ENCODE measurements at regions not wholly inside any gene's neighbourhood (a gene's known extent, or its start where the extent isn't known, plus 50 kb on each side); places are given as distances from the start of the nearest gene placed in this dataset.
"Not testable (repeated sequence)": the region's sequence is repeated elsewhere in the genome, so short reads cannot be mapped to it uniquely, and the experiment has no call there.

DNA sequence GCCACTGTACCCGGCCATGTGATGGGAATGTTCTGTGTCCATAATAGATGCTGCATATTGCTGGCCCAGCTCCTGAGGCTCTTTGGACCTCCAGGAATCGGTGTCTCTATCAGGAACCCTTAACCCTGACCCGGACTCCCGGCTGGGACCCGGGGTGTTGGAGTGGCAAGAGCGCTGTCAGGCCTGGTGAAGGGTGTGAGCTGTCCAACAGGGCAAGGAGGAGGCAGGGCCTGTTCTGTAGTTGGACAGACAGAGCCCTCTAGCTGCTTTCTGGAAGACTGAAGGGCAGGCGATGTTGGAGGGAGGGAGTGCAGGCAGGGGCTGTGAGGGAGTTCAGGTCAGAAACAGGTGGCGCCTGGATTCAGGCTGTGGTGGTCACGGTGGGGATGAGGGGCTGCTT is 3082.3 kb downstream of the RPIA start:
- not testable (repeated sequence) for DNase-seq (ENCODE audit: low read depth); H3K4me3 ChIP-seq (replicated peaks; ENCODE audit: low read depth, low read length)

DNA sequence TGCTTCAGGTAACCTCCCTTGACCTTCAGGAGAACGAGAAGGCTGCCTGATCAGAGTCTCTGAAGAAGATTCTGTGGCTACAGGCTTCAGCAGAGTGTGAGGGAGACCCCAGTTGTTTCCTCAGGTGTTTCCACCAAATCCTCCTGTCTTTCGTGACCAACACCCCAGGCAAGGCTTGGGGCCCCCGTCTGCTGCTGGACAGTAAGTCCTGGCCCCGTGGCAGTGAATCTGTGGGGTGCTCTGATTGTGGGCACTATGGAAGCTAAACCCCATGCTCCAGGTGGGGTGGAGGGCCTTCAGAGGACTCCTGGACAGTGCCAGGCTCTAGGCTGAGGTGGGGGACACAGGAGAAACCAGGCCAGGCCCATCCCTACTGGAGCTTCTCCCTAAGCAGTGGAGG is 3083.7 kb downstream of the RPIA start:
- DNase-seq (ENCODE audit: low read depth), result not testable (repeated sequence)

DNA sequence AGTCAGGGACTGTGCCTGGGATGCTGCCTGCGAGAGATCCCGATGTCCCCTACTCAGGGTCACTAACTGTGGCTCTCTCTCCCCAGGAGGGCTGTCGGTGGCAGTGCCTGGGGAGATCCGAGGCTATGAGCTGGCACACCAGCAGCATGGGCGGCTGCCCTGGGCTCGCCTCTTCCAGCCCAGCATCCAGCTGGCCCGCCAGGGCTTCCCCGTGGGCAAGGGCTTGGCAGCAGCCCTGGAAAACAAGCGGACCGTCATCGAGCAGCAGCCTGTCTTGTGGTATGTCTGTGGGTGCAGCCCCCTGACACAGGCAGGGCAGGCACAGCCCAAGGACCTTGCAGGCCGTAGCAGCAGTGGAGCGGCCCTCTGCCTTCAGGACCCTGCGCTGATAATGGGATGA is 3088.9 kb downstream of the RPIA start:
- not testable (repeated sequence) for DNase-seq (ENCODE audit: low read depth); H3K4me3 ChIP-seq (replicated peaks; ENCODE audit: low read depth, low read length)

More for the DNA sequence above, 3083.7 kb downstream of the RPIA start:
- not testable (repeated sequence) for H3K4me3 ChIP-seq (replicated peaks; ENCODE audit: low read depth, low read length)

DNA sequence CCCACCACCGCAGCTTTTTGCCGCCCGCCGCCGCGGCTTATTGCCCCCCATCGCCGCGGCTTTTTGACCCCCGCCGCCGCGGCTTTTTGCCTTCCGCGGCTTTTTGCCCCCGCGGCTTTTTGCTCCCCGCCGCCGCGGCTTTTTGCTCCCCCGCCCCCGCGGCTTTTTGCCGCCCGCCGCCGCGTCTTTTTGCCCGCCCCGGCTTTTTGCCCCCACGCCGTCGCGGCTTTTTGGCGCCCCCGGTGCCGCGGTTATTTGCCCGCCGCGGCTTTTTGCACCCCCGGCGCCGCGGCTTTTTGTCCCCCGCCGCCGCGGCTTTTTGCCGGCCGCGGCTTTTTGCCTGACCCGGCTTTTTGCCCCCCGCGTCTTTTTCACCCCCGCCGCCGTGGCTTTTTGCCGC is 3061.8 kb upstream of the TEKT4 start:
- not testable (repeated sequence) for DNase-seq (ENCODE audit: low read depth)
- peak overlapping the region; percentile 27 for H3K4me3 ChIP-seq (replicated peaks; ENCODE audit: low read depth, low read length)

DNA sequence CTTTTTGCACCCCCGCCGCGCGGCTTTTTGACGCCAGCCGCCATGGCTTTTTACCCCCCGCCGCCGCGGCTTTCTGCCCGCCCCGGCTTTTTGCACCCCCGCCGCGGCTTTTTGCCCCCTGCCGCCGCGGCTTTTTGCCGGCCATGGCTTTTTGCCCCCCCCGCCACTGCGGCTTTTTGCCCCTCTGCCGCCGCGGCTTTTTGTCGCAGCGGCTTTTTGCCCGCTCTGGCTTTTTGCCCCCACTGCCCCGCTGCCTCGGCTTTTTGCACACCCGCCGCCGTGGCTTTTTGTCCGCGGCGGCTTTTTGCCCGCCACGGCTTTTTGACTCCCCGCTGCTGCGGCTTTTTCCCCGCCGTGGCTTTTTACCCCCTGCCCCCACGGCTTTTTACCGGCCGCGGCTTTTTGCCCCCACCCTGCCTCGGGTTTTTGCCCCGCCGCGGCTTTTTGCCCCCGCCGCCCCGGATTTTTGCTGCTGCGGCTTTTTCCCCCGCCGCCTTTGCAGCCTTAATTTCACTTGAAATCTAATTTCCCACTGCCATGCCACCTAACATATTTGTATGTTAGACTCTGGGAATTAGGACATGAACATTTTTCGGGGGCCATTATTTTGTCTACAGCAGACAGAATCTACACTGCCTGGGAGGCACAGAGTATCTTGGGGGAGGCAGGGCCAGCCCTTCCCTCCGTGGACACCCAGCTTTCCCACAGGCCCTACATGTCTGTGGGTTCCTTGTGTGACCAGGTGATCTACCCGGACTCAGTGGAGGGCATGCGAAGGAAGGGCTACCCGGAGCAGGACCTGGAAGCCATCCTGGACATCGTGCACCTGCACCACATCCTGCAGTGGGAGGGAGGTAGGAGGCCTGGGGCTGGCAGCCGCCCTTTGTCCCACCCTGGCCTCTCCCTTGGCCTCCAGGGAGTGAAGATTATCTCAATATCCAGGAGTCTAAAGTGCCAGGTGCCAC is 3031.0 kb upstream of the TEKT4 start:
- H3K4me3 ChIP-seq (replicated peaks; ENCODE audit: low read depth, low read length), result no peak overlapping the region
- TF ChIP-seq, protein P1, sequence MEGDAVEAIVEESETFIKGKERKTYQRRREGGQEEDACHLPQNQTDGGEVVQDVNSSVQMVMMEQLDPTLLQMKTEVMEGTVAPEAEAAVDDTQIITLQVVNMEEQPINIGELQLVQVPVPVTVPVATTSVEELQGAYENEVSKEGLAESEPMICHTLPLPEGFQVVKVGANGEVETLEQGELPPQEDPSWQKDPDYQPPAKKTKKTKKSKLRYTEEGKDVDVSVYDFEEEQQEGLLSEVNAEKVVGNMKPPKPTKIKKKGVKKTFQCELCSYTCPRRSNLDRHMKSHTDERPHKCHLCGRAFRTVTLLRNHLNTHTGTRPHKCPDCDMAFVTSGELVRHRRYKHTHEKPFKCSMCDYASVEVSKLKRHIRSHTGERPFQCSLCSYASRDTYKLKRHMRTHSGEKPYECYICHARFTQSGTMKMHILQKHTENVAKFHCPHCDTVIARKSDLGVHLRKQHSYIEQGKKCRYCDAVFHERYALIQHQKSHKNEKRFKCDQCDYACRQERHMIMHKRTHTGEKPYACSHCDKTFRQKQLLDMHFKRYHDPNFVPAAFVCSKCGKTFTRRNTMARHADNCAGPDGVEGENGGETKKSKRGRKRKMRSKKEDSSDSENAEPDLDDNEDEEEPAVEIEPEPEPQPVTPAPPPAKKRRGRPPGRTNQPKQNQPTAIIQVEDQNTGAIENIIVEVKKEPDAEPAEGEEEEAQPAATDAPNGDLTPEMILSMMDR (IDR thresholded peaks at IDR 0.05; ENCODE audit: low read length, missing control alignments), result no peak
- no peak for DNase-seq (ENCODE audit: low read depth)

DNA sequence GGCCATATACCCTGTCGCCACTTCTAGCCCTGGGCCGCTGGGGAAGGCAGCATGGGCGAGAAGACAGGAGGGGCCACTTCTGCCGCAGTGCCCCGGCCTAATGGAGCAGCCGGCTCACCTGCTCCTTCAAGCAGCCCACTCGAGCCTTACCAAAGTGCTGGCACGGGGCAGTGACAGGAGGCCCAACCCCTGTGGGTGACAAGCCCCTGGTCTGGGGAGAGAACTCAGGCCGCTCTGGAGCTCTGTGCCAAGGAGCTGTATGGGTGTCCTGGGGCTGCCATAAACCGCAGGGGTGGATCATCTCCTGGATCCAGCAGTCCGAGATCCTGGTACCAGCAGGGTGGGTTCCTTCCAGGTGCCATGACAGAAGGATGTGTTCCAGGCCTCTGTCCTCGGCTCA is 3029.0 kb upstream of the TEKT4 start:
- DNase-seq (ENCODE audit: low read depth); H3K4me3 ChIP-seq (replicated peaks; ENCODE audit: low read depth, low read length): not testable (repeated sequence)

DNA sequence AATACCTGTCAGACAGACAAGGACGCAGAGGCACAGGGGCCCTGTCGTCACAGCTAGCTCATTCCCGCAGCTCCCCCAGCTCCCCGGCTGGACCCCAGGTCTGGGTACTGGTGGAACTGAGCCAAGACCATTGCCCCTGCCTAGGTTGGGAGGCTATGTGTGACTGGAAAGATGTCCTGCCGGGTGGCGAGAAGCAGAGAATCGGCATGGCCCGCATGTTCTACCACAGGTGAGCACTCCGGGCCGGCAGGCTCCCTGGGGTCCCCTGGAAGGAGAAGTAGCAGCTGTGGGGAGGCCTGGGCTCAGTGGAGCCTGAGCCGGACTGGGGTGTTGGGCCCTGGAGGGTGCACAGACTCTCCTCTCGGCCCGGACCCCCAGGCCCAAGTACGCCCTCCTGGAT is 3028.3 kb upstream of the TEKT4 start:
- DNase-seq (ENCODE audit: low read depth); H3K4me3 ChIP-seq (replicated peaks; ENCODE audit: low read depth, low read length): not testable (repeated sequence)

DNA sequence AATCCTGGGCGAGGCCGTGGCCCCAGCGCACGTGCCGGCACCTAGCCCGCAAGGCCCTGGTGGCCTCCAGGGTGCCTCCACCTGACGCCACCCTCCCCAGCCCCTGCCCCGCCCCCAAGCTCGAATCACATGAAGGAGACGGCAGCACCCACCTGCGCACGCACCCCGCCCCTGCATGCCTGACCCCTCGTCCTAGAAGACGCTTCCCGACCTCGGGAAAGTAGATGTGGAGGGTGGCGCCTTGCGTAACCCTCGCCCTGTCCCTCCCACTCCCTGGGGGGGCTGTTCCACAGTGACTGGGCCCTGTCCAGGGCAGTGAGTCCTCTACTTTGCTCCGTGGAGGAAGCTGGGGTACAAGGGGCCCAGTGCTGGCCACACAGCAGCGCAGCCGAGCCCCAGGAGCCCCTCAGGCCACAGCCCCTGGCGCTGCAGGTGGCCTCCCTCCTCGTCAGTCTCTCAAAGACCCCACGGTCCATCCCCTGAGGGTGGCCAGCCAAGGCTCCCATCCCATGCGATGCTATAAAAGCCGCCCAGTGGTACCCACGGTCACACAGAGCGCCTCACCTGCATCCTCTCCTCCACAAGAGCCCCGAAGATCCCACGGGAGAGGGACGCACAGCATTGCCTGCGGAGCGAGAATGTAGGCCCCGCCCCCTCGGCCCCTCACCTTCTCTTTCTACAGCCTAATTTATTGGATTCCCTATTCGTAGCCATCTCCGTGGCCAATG is 3027.3 kb upstream of the TEKT4 start:
- DNase-seq (ENCODE audit: low read depth); H3K4me3 ChIP-seq (replicated peaks; ENCODE audit: low read depth, low read length): not testable (repeated sequence)

DNA sequence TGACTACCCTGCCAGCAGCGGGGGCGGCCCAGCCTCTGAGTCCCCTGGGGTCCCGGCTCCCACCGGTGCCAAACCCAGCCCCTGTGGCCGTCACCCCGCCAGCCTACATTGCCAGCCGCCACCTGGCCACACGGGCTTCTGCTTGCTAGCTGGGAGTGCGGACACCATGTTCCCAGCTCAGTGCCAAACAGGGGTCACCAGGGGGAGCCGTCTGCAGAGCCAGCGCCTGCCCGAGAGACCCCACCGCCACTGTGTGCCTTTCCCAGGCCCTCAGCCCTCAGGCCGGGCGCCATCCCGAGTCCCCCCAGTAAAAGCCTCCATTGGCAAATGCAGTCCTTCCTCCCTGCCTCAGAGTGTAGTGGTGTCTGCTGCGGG is 3026.8 kb upstream of the TEKT4 start:
- H3K4me3 ChIP-seq (replicated peaks; ENCODE audit: low read depth, low read length); DNase-seq (ENCODE audit: low read depth): not testable (repeated sequence)

DNA sequence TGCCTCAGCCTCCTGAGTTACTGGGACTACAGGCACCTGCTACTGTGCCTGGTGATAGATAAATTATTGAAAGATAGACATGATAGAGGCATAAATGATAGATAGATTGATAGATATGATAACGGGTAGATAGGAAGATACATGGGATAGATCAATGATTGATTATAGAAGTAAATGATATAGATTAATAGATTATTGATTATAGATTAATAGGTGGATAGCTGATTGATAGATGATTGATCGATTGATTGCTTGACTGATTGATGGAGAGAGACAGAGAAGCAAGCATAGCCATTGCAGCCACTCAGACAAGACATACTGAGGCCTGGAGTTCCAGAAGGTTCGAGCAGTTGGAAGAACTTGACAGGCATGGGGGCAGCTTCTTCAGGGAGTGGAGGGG is 3024.8 kb upstream of the TEKT4 start:
- not testable (repeated sequence) for DNase-seq (ENCODE audit: low read depth); H3K4me3 ChIP-seq (replicated peaks; ENCODE audit: low read depth, low read length)

DNA sequence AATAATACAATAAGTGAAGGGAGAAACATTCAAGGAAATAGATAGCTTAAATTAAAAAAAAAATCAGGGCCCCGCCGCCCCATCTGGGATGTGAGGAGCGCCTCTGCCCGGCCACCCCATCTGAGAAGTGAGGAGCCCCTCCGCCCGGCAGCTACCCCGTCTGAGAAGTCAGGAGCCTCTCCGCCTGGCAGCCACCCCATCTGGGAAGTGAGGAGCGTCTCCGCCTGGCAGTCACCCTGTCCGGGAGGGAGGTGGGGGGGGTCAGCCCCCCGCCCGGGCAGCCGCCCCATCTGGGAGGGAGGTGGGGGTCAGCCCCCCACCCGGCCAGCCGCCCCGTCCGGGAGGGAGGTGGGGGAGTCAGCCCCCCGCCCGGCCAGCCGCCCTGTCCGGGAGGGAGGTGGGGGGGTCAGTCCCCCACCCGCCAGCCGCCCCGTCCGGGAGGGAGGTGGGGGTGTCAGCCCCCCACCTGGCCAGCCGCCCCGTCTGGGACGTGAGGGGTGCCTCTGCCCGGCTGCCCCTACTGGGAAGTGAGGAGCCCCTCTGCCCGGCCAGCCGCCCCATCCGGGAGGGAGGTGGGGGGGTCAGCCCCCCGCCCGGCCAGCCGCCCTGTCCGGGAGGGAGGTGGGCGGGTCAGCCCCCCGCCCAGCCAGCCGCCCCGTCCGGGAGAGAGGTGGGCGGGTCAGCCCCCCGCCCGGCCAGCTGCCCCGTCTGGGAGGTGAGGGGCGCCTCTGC is 3019.4 kb upstream of the TEKT4 start:
- not testable (repeated sequence) for DNase-seq (ENCODE audit: low read depth); H3K4me3 ChIP-seq (replicated peaks; ENCODE audit: low read depth, low read length)

DNA sequence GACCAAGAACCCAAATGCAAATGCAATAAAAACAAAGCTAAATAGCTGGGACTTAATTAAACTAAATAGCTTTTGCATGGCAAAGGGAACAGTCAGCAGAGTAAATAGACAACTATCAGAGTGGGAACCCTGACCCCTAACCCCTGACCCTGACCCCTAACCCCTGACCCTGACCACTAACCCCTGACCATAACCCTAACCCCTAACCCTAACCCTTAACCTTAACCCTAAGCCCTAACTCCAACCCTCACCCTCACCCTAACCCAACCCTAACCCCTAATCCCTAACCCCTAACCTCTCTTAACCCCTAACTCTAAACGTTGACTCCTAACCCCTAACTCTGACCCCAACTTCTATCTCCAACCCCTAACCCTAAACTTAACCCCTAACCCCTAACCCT is 3014.3 kb upstream of the TEKT4 start:
- not testable (repeated sequence) for H3K4me3 ChIP-seq (replicated peaks; ENCODE audit: low read depth, low read length)

DNA sequence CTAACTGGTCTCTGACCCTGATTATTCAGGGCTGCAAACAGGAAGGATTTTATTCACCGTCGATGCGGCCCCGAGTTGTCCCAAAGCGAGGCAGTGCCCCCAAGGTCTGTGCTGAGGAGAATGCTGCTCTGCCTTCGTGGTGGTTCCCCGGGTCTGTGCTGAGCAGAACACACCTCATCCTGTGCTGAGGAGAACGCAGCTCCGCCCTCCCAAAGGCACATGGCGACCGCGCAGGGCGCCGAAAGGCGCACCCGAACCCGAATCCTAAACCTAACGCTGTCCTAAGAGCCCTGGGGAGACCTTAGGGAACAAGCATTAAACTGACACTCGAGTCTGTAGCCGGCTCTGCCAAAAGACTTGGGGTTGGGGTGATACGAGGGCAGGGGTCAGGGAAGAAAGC is 3013.5 kb upstream of the TEKT4 start:
- DNase-seq (ENCODE audit: low read depth); H3K4me3 ChIP-seq (replicated peaks; ENCODE audit: low read depth, low read length): not testable (repeated sequence)

More for the DNA sequence above, 3014.3 kb upstream of the TEKT4 start:
- not testable (repeated sequence) for DNase-seq (ENCODE audit: low read depth)

DNA sequence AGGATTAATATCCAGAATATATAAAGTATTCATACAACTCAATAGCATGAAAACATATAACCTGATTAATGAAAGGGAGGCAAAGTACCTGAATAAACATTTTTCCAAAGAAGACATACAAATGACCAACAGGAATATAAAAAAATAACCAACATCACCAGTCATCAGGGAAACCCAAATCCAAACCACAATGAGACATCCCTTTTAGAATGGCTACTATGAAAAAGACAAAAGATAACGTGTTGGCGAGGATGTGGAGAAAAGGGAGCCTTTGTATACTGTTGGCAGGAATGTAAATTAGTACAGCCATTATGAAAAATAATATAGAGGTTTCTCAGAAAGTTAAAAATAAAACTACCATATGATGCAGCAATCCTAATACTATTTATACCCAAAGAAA is 2999.5 kb upstream of the TEKT4 start:
- H3K4me3 ChIP-seq (replicated peaks; ENCODE audit: low read depth, low read length); DNase-seq (ENCODE audit: low read depth): not testable (repeated sequence)

DNA sequence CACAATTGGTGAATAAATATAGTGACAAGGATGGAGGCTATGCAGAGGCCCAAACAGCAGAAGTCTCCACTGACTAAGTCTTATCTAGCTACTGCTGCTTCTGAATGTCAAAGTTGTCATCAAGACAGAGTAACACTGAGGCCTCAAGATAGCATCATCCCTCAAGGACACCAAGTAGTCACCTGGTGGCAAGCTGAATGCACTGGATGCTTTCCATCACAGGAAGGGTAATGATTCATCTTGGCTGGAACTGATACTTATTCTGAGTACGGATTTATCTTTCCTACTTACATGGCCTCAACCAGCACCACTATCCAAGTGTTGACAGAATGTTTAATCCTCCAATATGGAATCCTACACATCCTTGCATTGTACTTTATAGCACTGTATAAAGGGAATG is 2997.8 kb upstream of the TEKT4 start:
- H3K4me3 ChIP-seq (replicated peaks; ENCODE audit: low read depth, low read length); DNase-seq (ENCODE audit: low read depth): not testable (repeated sequence)

DNA sequence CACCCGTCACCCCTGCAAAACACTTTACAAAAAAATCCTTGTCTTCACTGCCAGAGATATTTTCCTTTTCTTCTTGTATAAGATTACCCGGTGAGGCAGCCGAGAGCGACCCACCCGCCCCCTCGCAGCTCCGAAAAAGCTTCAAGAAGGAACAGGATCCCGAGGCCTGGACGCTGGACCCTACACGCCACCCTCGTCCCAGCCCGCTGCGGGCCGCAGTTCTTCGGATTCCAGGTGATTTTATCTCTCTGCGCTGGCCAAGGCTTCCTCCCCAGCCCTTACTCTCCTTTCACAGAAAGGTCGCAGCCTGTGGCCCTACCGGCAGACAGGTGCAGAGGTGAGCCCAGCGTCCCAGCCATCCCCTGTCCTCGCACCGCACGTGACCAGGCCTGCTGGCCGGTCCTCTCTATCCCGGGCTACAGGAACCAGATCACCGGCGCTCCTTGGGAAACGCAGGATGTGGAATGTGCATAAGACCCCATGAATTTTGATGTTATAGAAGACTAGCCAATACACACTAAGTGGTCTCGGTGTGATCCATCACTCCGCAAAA is 2993.5 kb upstream of the TEKT4 start:
- H3K4me3 ChIP-seq (replicated peaks; ENCODE audit: low read depth, low read length); DNase-seq (ENCODE audit: low read depth): not testable (repeated sequence)
